ENCODE measurements at regions not wholly inside any gene's neighbourhood (a gene's known extent, or its start where the extent isn't known, plus 50 kb on each side); places are given as distances from the start of the nearest gene placed in this dataset.

GRCh38 chr7:114086537-114086913 lies 167.7 kb upstream of the PPP1R3A start (continued):
- TF ChIP-seq ZNF530 (CRISPR knock-in tag; IDR thresholded peaks at IDR 0.05; ENCODE audit: low read depth): no peak
- TF ChIP-seq TAF1 (CRISPR knock-in tag; IDR thresholded peaks at IDR 0.05): no peak
- no peak for TF ChIP-seq ZNF781 (CRISPR knock-in tag; IDR thresholded peaks at IDR 0.05; ENCODE audit: borderline replicate concordance, not compliant biosample characterization)

GRCh38 chr7:114085592-114086501 lies 167.0 kb upstream of the PPP1R3A start:
- intact Hi-C loops (cut with micrococcal nuclease; ENCODE audit: unreplicated experiment): no loop called here
- Histone ChIP-seq H3K4me3 (replicated peaks in 1 of 3; ENCODE audit: insufficient read depth in 1 of 3, low read depth in 2 of 3, low read length in 3 of 3) (peak overlapping the region; percentile 34 to 54 (median 38); a peak in 5 of 6 replicates), H3K9ac (ENCODE audit: insufficient read depth, low read depth, low read length) (no peak overlapping the region), H3K4me2 (ENCODE audit: low read depth, low read length) (peak overlapping the region; percentile 59), H3K27ac (ENCODE audit: extremely low read length, insufficient read depth, low read length) (no peak overlapping the region), H3K9me3 (ENCODE audit: low read length) (no peaks in the 10 kb centered on the region), H2AFZ (ENCODE audit: low read length) (no peak overlapping the region), H3K36me3 (replicated peaks in 1 of 2; ENCODE audit: control insufficient read depth in 1 of 2, insufficient read depth in 2 of 2, low read length in 2 of 2) (no peaks in the 10 kb centered on the region), H3K4me1 (ENCODE audit: insufficient read depth, low read length) (peaks cover 43% of the 10 kb centered on the region), H4K20me1 (ENCODE audit: insufficient read depth, low read length) (no peaks in the 10 kb centered on the region), H3K27me3 (ENCODE audit: control insufficient read depth in 1 of 2, insufficient read depth in 2 of 2, low read length in 2 of 2) (peaks cover 1 to 28% of the 10 kb centered on the region in 2 experiments), H3K79me2 (ENCODE audit: insufficient read depth, low read length) (no peaks in the 10 kb centered on the region)
- ChIA-PET CTCF (ENCODE audit: low intra/inter-chr PET ratio, low total read pairs) (no interaction called here), POLR2A (no interaction called here)
- BruUV-seq (replicated peaks): no TSS peak
- in situ Hi-C loops (cut with HindIII; ENCODE audit: extremely low pct_ligation_motif_present, low pct_unique_long_range_greater_than_20kb): loop anchor here (25.0 kb wide), 1 partner anchor 326 kb away; the partner anchor contains the start of gene FOXP2
- peak; percentile 51 for ATAC-seq
- 41% methylated on average over 50 of the region's 77 CpGs for WGBS (ENCODE audit: low lambda C conversion rate)
- DNase-seq (ENCODE audit: low spot score): no peak
- no peak for FAIRE-seq
- TF ChIP-seq ARID5B (CRISPR knock-in tag; IDR thresholded peaks at IDR 0.05) (0 out of 2 replicates have a peak, but pooled peaks have one; percentile 13), DNMT1 (CRISPR knock-in tag; IDR thresholded peaks at IDR 0.05) (no peak), FOXA3 (CRISPR knock-in tag; IDR thresholded peaks at IDR 0.05) (peak; percentile 26; the same call in 1 of the 2 replicates), CHD2 (IDR thresholded peaks at IDR 0.05; ENCODE audit: low read depth, low read length) (0 out of 2 replicates have a peak, but pooled peaks have one; percentile 38), FOXA1 (IDR thresholded peaks at IDR 0.05) (no peak), FOXA1 (CRISPR knock-in tag; IDR thresholded peaks at IDR 0.05) (0 out of 2 replicates have a peak, but pooled peaks have one; percentile 7), PATZ1 (CRISPR knock-in tag; IDR thresholded peaks at IDR 0.05) (peak; percentile 31; the same call in 1 of the 2 replicates), ZNF615 (CRISPR knock-in tag; IDR thresholded peaks at IDR 0.05; ENCODE audit: borderline replicate concordance) (no peak)
